Fibroblast of lung (primary cell): ENCODE measurements at regions not wholly inside any gene's neighbourhood (a gene's known extent, or its start where the extent isn't known, plus 50 kb on each side); places are given as distances from the start of the nearest gene placed in this dataset.

Source experiments
- DNase-seq, 2 donors: peaks; one replicate each; pipeline versions ENCODE4 v3.0.0 to v3.0.0-alpha.2; 2010; ENCODE audit warnings: low read depth in 2 of 2
- H2AFZ ChIP-seq: 2 replicates; pipeline ENCODE4 v1.5.1; 2012; ENCODE audit warnings: low read length, control low read depth, inconsistent platforms
- H3K27ac ChIP-seq: 2 replicates; pipeline ENCODE4 v1.5.1; 2011; ENCODE audit warnings: low read length, control low read depth; ENCODE audit not compliant: insufficient read depth
- H3K27me3 ChIP-seq: 2 replicates; pipeline ENCODE4 v1.5.1; 2011; ENCODE audit warnings: mild to moderate bottlenecking, low read length; ENCODE audit not compliant: control insufficient read depth, insufficient read depth
- H3K36me3 ChIP-seq: 2 replicates; pipeline ENCODE4 v1.5.1; 2011; ENCODE audit warnings: low read length; ENCODE audit not compliant: control insufficient read depth, insufficient read depth
- H3K4me1 ChIP-seq: 2 replicates; pipeline ENCODE4 v1.5.1; 2011; ENCODE audit warnings: low read length; ENCODE audit not compliant: control insufficient read depth, insufficient read depth; ENCODE audit errors: extremely low read depth
- H3K4me2 ChIP-seq: 2 replicates; pipeline ENCODE4 v1.5.1; 2011; ENCODE audit warnings: low read length, control low read depth; ENCODE audit not compliant: insufficient read depth; ENCODE audit errors: extremely low read depth
- H3K4me3 ChIP-seq, 4 experiments: fragments of 200-600 bp in 1 of 4; sonication (generic) in 1 of 4; replicated peaks in 1 of 4; 2 replicates each; pipeline ENCODE4 v1.5.1; 2011 to 2016; ENCODE audit warnings: low read length in 4 of 4, low read depth in 3 of 4, mild to moderate bottlenecking in 3 of 4, control low read depth in 2 of 4, inconsistent platforms in 1 of 4, mixed read lengths in 1 of 4; ENCODE audit not compliant: insufficient read depth in 1 of 4; ENCODE audit errors: control extremely low read depth in 1 of 4
- H3K79me2 ChIP-seq: 2 replicates; pipeline ENCODE4 v1.5.1; 2012; ENCODE audit warnings: mild to moderate bottlenecking, low read length, inconsistent platforms; ENCODE audit not compliant: control insufficient read depth, insufficient read depth
- H3K9ac ChIP-seq: 2 replicates; pipeline ENCODE4 v1.5.1; 2011; ENCODE audit warnings: mild to moderate bottlenecking, low read length, control low read depth; ENCODE audit not compliant: insufficient read depth
- H3K9me3 ChIP-seq: 2 replicates; pipeline ENCODE4 v1.5.1; 2012; ENCODE audit warnings: low read depth, low read length; ENCODE audit not compliant: control insufficient read depth, insufficient read depth
- H4K20me1 ChIP-seq: 2 replicates; pipeline ENCODE4 v1.5.1; 2011; ENCODE audit warnings: low read length; ENCODE audit not compliant: control insufficient read depth, insufficient read depth; ENCODE audit errors: extremely low read depth
- CTCF ChIP-seq, 2 donors: IDR thresholded peaks in 1 of 2; conservative IDR thresholded peaks in 1 of 2; 1 replicate in 1 of 2; 2 replicates in 1 of 2; pipeline ENCODE4 v1.5.1; 2011 to 2012; ENCODE audit warnings: low read length in 2 of 2, control low read depth in 1 of 2, inconsistent platforms in 1 of 2, low read depth in 1 of 2, mild to moderate bottlenecking in 1 of 2
- EZH2 ChIP-seq: IDR thresholded peaks from 2 replicates; pipeline ENCODE4 v1.5.1; 2012; ENCODE audit warnings: low read length, control low read depth, mild to moderate bottlenecking; ENCODE audit errors: missing control alignments

GRCh38 chr15:66936109-66936860 lies 129.1 kb upstream of the SMAD3 start:
- no peaks in the 10 kb centered on the region for H3K27me3 ChIP-seq
- peak overlapping the region; percentile 76 for H3K4me2 ChIP-seq
- H3K79me2 ChIP-seq = no peaks in the 10 kb centered on the region
- H3K36me3 ChIP-seq = no peaks in the 10 kb centered on the region
- peak overlapping the region; percentile 36 to 55 (median 48) for H3K4me3 ChIP-seq
- no peaks in the 10 kb centered on the region for H3K9me3 ChIP-seq
- H4K20me1 ChIP-seq = no peaks in the 10 kb centered on the region
- H2AFZ ChIP-seq = peak overlapping the region; percentile 62
- peak overlapping the region; percentile 77 for H3K27ac ChIP-seq
- peaks cover 30% of the 10 kb centered on the region for H3K4me1 ChIP-seq
- H3K9ac ChIP-seq = peak overlapping the region; percentile 62
- DNase-seq = peak in 1 of 2 donors; percentile 85
- no peak for TF ChIP-seq CTCF (conservative IDR thresholded peaks at IDR 0.05 in 1 of 2, IDR thresholded peaks at IDR 0.05 in 1 of 2; ENCODE audit: low read depth in 1 of 2, low read length in 2 of 2)
- no peak for TF ChIP-seq EZH2

DNA sequence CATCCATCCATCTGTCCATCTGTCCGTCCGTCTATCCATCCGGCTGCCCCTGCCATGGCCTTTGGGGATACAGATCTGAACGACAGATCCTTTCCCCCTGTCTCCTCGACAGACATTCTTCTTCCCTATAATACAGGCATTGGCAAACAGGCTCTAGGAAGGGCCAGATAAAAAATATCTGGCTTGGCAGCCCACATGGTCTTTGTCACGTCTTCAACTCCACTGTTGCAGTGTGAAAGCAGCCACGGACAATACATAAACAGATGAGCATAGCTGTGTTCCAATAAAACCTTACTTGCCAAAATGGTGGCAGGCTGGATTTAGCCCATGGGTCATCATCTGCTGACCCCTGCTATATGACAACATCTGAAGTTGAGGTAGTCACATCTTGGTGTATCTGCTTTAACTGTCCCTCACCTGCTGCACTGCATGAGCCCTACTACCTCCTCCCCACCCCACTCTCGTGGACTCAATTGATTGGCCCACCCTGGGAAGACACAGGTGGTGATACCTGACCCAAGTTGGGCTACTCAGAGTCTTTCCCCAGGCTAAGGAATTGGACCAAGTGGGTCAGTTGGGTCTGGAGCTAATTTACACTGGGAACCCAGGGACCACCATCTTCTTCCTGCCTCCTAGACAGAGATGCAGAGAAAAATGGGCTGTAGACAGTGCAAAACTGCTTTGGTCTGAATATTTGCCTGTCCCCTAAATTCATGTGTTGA lies 128.4 kb upstream of the SMAD3 start:
- H3K4me2 ChIP-seq = peak overlapping the region; percentile 76
- H3K9ac ChIP-seq = peak overlapping the region; percentile 62
- H3K27ac ChIP-seq = peak overlapping the region; percentile 77
- H3K27me3 ChIP-seq = no peaks in the 10 kb centered on the region
- H2AFZ ChIP-seq = peak overlapping the region; percentile 32
- no peaks in the 10 kb centered on the region for H4K20me1 ChIP-seq
- peak overlapping the region; percentile 36 to 55 (median 48) for H3K4me3 ChIP-seq
- no peaks in the 10 kb centered on the region for H3K36me3 ChIP-seq
- no peak for TF ChIP-seq EZH2
- H3K4me1 ChIP-seq = peaks cover 25% of the 10 kb centered on the region
- no peaks in the 10 kb centered on the region for H3K79me2 ChIP-seq
- no peaks in the 10 kb centered on the region for H3K9me3 ChIP-seq
- no peak for DNase-seq

GRCh38 chr15:66937588-66937987 lies 127.8 kb upstream of the SMAD3 start:
- H3K9ac ChIP-seq = no peak overlapping the region
- H3K9me3 ChIP-seq = no peaks in the 10 kb centered on the region
- no peak overlapping the region for H2AFZ ChIP-seq
- H3K36me3 ChIP-seq = no peaks in the 10 kb centered on the region
- no peak for DNase-seq
- H3K27ac ChIP-seq = no peak overlapping the region
- TF ChIP-seq EZH2 (no peak), CTCF (conservative IDR thresholded peaks at IDR 0.05 in 1 of 2, IDR thresholded peaks at IDR 0.05 in 1 of 2; ENCODE audit: low read depth in 1 of 2, low read length in 2 of 2) (no peak)
- H3K4me1 ChIP-seq = peaks cover 19% of the 10 kb centered on the region
- H3K27me3 ChIP-seq = no peaks in the 10 kb centered on the region
- no peaks in the 10 kb centered on the region for H3K79me2 ChIP-seq
- H3K4me2 ChIP-seq = no peak overlapping the region
- no peaks in the 10 kb centered on the region for H4K20me1 ChIP-seq
- H3K4me3 ChIP-seq = no peak overlapping the region
